ENCODE measurements at regions not wholly inside any gene's neighbourhood (a gene's known extent, or its start where the extent isn't known, plus 50 kb on each side); places are given as distances from the start of the nearest gene placed in this dataset.

DNA sequence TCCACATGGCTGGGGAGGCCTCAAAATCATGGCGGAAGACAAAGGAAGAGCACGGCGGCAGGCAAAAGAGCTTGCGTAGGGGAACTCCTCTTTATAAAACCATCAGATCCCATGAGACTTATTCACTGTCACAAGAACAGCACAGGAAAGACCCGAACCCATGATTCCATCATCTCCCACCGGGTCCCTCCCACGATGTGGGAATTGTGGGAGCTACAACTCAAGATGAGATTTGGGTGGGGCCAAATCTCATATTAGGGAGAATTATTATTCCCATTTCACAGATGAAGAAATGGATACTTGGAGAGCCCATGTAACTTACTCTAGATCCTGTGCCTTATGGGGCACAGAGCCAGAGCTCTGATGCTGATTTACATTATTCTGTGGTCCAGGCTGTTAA, 322.6 kb downstream of the PCNX1 start:
- no peak overlapping the region for H3K4me3 ChIP-seq (ENCODE audit: low read depth, poor library complexity, severe bottlenecking)
- WGBS, 2 donors: 83 to 88% methylated on average over 7 of the region's 7 CpGs
- peak in 1 of 2 donors; percentile 6 for DNase-seq (ENCODE audit: low spot score in 2 of 2)
- intact Hi-C loops (cut with DNase I; ENCODE audit: low total_unique reads): no loop called here
- TF ChIP-seq, protein P1, sequence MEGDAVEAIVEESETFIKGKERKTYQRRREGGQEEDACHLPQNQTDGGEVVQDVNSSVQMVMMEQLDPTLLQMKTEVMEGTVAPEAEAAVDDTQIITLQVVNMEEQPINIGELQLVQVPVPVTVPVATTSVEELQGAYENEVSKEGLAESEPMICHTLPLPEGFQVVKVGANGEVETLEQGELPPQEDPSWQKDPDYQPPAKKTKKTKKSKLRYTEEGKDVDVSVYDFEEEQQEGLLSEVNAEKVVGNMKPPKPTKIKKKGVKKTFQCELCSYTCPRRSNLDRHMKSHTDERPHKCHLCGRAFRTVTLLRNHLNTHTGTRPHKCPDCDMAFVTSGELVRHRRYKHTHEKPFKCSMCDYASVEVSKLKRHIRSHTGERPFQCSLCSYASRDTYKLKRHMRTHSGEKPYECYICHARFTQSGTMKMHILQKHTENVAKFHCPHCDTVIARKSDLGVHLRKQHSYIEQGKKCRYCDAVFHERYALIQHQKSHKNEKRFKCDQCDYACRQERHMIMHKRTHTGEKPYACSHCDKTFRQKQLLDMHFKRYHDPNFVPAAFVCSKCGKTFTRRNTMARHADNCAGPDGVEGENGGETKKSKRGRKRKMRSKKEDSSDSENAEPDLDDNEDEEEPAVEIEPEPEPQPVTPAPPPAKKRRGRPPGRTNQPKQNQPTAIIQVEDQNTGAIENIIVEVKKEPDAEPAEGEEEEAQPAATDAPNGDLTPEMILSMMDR (IDR thresholded peaks at IDR 0.05): no peak
- no peak for TF ChIP-seq POLR2A (IDR thresholded peaks at IDR 0.05)

DNA sequence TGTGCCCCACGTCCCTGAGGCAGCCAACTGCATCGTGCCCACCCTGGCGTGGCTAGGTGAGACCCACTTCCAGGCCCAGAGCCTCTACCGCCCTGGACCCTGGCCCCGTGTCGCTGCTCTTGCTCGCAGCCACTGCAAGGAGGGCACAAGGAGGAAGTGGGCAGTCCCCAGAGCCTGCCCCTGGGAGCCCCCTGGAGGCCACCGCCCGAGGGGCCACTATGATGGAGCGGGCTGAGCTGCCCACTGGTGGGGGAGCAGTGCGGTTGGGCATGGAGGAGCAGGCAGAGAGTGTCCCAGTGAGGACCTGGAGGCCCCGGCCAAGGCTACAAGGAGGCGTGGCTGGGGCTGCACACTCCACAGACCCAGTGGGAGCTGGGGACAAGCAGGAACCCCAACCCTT, 323.6 kb downstream of the PCNX1 start:
- 89 to 96% methylated on average over 13 of the region's 13 CpGs for WGBS, 2 donors
- intact Hi-C loops (cut with DNase I; ENCODE audit: low total_unique reads): no loop called here
- no peak overlapping the region for H3K4me3 ChIP-seq (ENCODE audit: low read depth, poor library complexity, severe bottlenecking)
- peak in 1 of 2 donors; percentile 64 for DNase-seq (ENCODE audit: low spot score in 2 of 2)
- TF ChIP-seq, protein P1 (IDR thresholded peaks at IDR 0.05): no peak
- TF ChIP-seq POLR2A (IDR thresholded peaks at IDR 0.05): no peak

GRCh38 chr14:71231521-71232393, 324.5 kb downstream of the PCNX1 start:
- peak in 1 of 2 donors; percentile 80 for DNase-seq (ENCODE audit: low spot score in 2 of 2)
- WGBS, 2 donors: 90 to 91% methylated on average over 13 to 16 of the region's 16 CpGs
- TF ChIP-seq, protein P1 (IDR thresholded peaks at IDR 0.05): no peak
- TF ChIP-seq POLR2A (IDR thresholded peaks at IDR 0.05): no peak
- H3K4me3 ChIP-seq (ENCODE audit: low read depth, poor library complexity, severe bottlenecking): no peak overlapping the region
- intact Hi-C loops (cut with DNase I; ENCODE audit: low total_unique reads): no loop called here

DNA sequence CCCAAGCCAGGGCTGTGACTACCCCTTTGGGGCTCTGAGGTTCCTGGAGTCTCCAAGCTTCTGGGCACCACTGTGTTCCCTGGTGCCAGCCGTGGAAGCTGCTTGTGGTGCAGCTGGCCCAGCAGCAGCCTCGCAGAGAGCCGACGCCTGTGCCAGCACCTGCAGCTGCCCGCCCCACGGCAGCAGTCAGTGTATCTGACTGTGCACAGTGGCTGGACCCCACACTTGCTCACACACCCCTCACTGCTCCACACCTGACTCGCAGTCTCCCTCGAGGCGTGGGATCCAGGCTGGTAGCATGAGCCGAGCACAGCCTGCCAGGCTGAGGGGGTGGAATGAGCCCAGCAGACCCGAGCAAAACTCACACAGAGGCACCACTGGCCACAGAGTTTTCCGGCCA, 325.2 kb downstream of the PCNX1 start:
- H3K4me3 ChIP-seq (ENCODE audit: low read depth, poor library complexity, severe bottlenecking): no peak overlapping the region
- WGBS, 2 donors: 86 to 91% methylated on average over 10 to 12 of the region's 12 CpGs
- TF ChIP-seq, protein P1 (IDR thresholded peaks at IDR 0.05): no peak
- TF ChIP-seq POLR2A (IDR thresholded peaks at IDR 0.05): no peak
- intact Hi-C loops (cut with DNase I; ENCODE audit: low total_unique reads): no loop called here
- DNase-seq (ENCODE audit: low spot score in 2 of 2): peak in 1 of 2 donors; percentile 70

DNA sequence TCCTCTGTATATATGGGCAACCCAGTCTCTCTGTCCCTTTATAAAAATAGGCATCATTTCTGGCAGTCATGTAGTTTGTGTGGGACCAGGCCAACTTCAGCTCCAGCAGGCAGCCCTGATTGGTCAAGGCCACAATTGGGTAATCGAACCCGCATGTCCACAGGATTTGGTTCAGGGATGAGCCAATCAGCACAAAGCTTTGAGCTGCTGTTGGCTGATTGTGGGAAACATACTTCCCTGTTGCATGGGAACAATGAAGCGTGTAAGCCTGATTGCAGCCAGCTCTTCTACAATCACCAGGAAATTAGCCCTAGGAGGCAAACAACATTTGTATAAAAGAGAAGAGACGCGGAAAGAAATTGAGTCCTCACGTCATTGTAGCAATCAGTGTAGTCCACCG, 328.6 kb downstream of the PCNX1 start:
- H3K4me3 ChIP-seq (ENCODE audit: low read depth, poor library complexity, severe bottlenecking): no peak overlapping the region
- intact Hi-C loops (cut with DNase I; ENCODE audit: low total_unique reads): no loop called here
- DNase-seq (ENCODE audit: low spot score in 2 of 2): peak; percentile 53 to 87
- 11 to 16% methylated on average over 7 of the region's 7 CpGs for WGBS, 2 donors
- no peak for TF ChIP-seq POLR2A (IDR thresholded peaks at IDR 0.05)
- TF ChIP-seq, protein P1 (IDR thresholded peaks at IDR 0.05): no peak

Measured in lower leg skin (tissue), 4 donors.